Fibroblast of skin of abdomen (primary cell): ENCODE measurements at regions not wholly inside any gene's neighbourhood (a gene's known extent, or its start where the extent isn't known, plus 50 kb on each side); places are given as distances from the start of the nearest gene placed in this dataset.

Source experiments
- DNase-seq: peaks from one replicate; pipeline ENCODE4 v3.0.0-alpha.2; 2013

DNA sequence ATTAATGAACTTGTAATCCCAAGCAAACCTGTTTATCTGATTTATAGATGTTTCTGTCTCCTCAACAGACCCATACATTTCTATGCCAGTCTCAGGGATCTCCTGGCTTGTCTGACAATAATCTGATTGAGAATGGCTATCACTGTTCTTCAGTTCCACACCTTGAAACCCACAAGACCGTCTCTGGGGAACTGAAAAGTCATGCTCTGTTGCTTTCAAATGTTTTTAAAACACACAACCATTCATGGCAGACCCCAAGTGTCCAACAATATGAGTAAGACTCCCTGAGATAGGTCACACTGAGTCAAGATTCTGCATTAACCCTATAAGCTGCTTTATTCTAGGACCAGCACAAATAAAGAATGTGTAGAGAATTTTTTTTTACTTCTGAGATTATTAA lies 611.2 kb upstream of the PLXNA2 start:
- no peak for DNase-seq

DNA sequence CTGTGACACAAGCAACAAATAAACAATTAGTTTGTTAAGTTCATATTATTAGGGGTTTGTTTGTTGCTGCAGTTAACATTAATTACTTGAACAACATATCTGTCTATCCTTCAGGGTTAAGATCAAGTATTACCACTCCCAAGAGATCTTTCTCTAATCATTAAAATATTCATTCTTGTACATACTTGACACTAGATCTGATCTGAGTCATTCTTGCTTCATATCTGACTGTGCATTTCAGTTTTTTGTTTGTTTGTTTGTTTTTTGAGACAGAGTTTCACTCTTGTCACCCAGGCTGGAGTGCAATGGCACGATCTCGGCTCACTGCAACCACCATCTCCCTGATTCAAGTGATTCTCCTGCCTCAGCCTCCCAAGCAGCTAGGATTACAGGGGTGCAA lies 613.3 kb upstream of the PLXNA2 start:
- no peak for DNase-seq

DNA sequence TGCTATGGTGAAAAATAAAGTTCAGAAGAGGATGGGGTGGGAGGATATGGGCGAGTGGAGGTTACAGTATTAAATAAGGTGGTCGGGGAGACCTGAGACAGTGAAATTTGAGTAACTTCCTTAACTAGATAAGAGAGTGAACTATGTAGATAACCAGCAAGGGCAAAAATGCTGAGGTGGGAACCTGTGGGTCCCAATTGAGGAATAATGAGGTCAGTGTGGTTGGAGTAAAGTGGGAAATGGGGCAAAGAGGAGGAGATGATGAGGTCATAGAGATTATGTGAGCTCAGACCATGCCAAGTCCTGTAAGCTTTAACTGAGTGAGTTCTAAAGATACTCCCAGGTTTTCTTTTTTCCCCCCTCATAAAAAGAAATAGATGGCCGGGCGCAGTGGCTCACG lies 614.6 kb upstream of the PLXNA2 start:
- no peak for DNase-seq

DNA sequence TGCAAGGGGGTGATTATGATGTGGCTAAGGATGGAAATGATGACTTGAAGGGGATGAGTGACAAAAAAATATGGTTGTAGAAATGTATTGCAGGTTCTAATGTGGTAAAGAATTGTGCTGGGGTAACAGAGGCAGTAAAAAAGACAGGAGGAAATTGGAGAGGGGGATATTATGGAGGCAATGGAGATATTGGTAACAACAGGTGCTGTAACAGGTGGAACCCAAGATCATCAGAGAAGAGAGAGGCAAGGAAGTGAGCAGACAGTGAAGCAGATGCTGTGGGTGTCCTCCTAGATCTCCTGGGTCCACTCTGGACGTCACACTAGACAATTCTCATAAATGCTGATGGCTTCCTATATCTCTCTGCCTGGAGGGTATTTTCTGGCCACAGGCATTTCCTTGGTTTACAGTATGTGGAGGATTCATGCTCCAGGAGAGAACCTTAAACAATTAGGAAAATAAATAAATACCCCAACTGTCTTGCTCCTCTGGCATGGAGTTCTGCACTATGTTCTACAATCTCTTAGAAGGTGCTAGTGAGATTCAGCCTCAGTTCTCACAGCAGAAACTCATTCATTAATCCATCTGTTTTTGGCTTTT lies 620.3 kb upstream of the PLXNA2 start:
- DNase-seq: no peak

DNA sequence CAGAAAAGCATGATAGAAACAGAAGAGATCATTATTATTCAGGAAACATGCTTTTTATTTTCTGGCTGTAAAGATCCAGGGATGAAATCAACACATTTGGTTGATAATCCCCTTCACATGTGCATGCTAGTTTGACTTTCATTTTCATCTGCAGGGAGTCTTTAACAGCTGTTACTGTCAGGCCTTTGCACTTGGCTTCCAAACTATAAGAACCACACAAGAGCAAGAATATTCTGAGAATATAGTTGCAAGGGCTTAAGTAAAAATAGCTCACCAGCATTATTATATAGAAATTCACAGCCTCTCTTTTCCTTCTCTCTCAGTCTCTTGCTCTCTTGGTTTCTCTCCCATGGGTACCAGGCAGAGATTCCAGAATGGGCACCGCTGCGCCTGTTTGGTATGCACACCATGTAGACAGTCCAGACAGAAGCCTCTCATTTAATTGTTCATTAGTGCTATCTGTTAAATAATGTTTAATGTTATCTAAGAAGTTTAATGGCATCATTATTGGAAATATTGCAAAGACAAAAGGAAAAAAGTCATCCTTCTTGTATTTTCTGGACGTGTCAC lies 622.3 kb upstream of the PLXNA2 start:
- DNase-seq: no peak

DNA sequence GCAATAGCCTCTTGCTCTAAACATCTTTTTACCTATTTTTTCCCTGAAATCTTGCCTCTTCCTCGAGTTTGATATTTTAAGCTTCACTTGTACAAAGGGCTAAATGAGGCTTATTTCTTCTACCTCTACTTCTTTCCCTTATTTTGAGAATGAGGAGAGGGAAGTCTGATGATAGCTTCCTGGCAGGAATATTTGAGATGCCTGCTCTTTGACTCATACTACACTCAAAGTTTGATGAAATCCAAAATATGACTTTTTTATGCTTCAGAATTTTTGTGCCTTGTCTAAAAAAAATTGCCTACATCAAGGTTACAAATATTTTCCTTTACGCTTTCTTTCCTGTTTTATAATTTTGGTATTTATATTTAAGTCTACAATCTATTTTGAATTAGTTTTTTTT lies 624.4 kb upstream of the PLXNA2 start:
- peak; percentile 52 for DNase-seq

DNA sequence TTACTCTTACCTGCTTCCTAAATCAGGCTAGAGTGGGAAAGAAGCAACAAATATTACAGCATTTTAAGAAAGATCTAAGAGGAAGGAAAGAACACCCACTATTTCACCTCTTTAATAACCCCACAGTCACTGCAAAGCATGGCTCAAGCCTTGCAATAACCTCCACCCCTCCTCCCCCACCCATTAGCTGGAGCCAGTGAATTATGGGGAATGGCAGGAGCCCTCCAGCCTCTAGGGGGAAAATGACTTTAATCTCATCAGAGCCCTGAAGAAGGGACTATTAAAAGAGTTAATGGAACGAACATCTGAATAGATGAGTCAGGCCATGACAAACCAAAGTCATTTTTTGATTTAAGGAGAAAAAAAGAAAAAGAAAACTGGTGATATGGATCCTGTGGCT lies 630.7 kb upstream of the PLXNA2 start:
- DNase-seq: no peak

DNA sequence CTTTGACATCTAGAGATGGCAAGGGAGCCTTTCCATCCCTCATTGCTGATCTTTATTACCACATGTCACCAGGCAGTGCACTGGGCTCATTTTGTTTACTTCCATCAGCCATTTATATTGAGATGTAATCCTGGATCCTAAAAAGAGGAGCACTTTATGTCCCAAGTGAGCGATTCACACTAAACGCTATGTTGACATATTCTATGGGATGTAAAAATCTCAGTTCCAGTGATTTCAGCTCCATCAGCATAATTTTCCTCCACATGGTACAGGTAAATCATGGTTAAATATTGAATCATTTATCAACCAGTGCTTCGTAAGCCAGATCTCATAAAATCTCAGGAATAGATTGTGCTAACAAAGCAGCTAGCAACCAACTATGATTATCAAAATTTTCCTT lies 634.8 kb upstream of the PLXNA2 start:
- DNase-seq: no peak

DNA sequence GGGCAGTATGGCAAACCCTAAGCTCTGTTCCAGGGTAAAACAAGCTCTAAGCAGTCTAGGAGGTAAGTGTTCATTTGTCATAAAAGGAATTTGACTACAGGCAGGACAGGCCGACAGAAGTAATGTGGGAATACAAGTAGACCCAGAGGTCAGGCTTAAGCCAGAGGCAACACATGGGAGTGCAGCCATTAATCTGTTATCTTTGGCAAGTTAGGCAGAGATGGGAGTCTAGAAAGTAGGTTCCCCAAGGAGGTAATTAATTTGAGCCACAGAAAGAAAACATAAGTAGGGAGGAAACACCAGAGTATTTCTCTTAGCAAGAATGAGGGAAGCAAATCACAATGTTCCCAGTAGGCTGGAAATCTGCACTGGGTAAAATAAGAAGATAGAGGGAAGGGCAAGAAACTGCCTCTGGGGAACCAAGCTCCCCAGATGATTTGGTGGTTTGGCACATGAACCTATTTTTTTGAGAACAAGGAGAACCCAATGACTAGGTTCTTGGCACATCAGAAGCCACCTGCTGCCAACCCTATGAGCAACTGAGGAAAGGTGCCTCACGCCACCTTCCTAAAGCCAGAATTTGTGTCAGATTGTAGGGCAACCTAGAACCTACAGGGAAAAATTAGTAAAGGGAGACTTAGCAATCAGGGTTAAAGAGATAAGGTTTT lies 636.4 kb upstream of the PLXNA2 start:
- peak; percentile 8 for DNase-seq

DNA sequence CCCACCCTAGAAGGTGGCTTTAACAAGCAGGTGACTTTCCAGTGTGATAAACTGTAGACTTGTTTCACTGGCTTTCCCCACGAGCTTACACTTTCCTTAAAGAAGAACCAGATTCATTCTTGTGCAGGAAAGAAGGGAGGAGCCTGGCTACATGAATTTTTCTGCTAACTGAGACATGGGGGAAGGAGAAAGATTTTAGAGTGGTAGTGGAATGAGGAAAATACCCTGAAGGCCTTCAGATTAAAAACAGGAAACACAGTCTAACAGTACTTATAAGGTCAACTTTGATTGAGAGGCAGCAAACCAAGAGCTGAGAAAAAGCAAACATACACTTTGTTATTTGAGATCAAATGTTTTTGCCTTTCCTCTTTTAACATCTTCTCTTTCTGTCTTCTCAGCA lies 640.9 kb upstream of the PLXNA2 start:
- no peak for DNase-seq

DNA sequence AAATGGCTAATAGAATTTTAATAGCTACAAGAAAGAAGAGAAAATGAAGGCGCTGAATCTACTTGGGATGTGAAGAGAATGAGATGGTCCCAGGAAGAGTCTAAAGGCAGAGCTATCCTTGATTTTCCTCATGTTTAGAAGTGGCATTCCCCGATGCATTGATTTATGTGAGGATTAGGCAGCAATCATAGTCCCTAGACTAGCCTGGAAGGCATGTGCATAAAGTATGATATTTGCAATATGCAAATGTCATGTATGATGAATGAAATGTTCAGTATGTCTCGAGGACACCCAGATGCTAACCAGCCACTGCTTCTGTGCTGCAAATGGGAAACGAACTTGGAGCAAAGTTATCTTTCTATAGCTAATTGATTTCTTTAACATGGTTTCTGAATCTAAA lies 641.5 kb upstream of the PLXNA2 start:
- peak; percentile 2 for DNase-seq

DNA sequence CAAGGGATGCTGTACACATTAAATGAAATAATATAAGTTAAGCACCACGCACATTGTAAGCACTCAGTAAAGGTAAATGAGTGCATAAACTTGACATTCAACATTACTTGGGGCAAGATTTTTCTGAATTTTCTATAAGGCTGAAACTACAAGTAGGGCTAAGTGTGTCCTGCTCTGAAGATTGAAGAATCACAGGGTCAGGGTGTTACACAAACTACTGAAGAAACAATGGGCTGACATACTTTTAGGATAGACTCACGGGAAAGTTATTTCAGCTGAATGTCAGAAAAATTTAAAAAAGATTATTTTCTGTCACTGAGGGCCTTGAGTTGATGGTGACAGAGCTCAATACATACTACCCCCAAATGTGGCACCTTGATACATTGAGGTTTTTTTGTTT lies 644.2 kb upstream of the PLXNA2 start:
- DNase-seq: no peak

DNA sequence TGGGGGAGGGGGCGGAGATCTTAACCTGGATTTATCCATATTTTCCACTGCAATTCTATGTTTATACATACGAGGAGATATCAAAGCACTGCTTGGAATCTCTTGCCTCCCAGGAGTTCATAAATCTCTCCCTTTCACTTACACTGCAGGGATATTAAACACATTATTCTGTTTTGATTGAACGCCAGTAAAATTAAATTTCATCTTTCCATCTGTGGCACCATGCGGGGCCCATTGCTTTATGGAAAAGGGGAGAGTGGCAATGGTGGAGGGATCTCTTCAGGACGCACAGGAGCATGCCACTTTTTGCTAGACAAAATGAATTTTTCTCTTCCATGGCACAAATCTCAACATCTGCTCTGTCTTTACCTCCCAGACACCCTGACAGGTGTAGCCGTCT lies 648.0 kb upstream of the PLXNA2 start:
- DNase-seq: no peak

DNA sequence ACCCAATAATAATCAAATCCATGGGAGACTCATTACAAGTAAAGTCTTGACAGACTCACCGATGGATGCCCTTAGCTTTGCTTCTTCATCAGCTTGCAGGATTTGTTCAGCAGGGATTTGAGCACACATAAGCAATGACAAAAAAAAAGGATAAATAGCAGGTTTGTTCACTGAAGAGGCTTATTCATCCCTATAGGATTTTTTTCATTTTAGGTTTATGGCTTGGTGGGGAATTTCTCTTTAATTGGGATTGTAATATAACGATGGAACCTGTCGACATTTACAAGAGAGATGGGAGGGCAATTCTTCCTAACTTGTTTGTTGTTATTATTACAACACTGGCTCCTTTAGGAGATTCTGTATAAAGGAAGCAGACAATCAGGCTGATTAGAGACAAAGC lies 649.1 kb upstream of the PLXNA2 start:
- DNase-seq: no peak

DNA sequence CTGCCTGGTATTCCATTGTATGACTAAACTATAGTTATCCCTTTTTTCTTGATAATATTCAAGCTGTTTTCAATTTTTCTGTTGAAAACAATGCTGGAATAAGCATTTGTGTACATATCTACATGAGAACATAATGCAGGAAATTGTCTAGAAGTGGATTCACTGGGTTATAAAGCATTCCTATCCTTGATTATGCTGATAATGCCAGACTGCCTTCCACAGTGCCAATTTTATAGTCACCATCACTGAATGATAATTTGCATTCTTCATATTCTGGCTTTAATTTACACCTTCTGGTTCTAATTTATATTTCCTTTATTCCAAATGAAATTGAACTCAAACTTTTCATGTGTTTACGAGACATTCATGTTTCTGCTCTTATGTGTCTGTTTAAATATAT lies 651.0 kb upstream of the PLXNA2 start:
- DNase-seq: no peak

DNA sequence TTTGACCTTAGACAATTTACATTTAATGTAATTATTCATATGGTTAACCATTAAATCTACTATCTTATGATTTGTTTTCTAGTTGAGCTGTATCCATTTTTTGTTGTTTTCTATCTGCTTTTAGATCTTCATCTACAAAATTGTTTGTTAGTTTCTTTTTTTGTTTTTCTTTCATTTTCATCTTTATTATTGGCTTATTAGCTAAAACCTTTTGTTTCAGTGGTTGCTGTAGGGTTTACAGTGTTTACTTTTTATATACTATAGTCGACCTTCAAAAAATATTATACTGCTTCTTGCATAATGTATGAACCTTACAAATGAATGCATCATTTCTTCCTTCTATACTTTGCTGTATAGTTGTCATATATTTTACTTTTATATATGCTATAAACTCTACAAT lies 651.6 kb upstream of the PLXNA2 start:
- DNase-seq: no peak

DNA sequence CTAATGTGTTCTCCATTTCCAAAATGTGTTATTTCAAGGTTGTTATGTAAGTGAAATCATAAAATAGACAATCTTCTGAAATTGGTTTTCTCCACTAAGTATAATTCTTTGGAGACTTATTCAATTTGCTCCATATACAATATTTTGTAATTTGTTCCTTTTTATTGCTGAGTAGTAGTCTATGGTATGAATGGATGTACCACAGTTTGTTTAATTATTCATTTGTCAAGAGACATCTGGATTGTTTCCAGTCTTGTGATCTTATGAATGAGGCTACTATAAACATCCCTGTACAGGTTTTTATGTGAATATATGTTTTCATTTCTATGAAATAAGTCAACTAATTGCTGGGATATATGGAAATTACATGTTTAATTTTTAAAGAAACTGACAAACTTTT lies 652.6 kb upstream of the PLXNA2 start:
- no peak for DNase-seq

DNA sequence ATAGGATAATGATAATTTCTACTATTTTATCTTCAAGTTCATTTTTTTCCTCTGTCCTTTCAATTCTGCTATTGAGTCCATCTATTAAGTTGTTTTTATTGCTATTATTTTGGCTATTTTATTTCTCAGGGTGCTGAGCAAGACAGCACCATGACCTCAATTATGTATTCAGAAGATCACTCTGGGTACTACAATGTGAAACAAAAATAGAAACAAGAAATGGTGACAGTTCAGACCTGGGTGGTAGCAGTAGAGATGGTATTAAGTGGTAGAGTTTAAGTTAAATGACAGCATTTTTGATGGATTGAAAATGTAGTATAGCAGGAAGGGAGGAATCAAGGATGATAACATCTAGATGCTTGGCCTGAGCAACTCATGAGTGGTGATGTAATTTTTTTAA lies 655.3 kb upstream of the PLXNA2 start:
- no peak for DNase-seq

DNA sequence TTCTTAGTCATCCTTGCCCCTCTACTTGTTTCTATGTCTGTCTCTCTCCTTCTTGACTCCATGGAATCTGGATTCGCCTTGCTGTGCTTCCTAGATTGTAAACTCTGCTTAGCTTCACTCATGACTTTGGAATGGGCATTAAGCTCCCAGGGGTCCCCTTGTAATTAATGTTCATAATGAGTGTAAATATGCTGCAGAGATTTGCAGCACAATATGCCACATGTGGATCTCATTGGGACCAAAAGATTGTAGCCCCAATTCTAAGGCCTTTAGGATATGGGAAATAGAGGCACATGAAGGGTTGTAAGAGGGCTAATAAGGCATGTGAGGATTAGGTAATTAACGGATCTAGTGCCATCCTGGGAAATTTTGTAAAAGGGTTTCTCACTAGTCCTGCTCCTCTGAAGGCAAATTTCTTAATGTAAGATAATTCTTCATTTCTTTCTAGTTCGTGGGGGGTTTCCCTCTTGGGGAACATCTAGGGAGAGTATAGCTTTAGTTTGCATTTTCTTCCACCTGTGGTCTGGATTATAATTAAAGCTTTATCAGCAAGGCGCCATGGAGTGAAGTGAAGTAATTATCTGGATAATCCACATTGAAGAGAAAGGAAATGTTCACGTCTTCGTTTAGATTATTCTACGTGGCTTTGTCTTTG lies 659.2 kb upstream of the PLXNA2 start:
- DNase-seq: no peak

DNA sequence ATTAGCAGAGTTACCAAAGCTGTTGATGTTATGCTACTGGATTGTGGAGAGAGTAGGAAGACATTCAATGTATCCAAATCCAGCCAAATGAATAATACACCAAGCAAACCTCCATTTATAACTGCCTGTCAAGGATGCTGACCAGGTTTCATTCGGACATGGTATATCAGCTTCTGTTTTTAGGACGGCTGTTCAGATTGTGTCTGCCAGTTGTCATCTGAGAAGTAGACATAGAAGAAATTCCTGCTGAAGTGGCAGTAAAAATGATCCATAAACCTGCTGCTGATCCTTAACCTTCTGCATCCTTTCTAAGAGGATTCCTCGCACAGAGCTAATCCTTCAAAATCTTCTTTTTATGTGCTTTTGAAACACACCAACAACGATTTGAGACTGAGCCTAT lies 663.6 kb upstream of the PLXNA2 start:
- DNase-seq: no peak

DNA sequence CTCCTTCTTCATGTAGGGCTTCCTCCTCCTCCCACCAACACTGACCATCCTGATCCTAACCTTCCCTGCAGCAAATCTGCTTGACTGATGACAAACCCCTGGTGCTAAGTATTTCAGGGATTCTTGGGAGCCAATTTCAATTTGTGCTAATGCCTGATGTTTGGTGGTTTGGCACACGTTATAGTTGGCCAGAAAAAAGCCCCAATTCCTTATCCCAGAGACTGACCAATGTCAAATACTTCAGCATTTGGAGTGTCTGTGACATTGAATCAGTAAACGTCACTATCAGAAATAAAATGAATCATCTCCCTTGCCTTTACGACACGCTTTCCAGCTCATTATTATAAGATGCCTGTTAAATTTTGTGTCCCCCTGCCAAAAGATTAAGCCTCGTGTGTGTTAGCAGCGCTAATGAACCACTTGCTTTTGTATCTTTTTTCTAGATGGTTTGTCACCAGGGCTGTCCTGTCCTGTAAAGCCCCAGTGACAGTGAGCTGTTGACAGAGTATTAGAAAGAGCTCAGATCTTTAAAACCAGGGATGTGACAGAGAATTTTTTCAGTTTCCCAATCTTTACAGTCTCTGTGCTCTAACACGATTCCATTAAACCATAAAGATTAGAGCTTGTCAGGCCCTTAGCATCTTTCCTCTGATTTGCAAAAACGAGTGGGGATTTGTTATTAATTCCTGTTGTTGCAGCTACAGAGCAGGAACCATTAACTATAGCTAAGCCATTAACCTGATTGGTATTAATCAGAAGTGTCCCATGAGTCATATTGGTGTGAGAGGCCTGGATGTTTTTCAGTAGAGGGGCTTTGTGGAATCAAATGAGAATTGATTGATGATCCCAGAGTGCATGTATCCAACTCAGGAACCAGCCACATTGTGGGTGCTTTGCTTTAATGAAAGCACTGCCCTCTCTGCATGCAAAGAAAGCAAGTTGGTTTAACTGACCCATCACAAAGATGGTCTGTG lies 665.1 kb upstream of the PLXNA2 start:
- DNase-seq: no peak

DNA sequence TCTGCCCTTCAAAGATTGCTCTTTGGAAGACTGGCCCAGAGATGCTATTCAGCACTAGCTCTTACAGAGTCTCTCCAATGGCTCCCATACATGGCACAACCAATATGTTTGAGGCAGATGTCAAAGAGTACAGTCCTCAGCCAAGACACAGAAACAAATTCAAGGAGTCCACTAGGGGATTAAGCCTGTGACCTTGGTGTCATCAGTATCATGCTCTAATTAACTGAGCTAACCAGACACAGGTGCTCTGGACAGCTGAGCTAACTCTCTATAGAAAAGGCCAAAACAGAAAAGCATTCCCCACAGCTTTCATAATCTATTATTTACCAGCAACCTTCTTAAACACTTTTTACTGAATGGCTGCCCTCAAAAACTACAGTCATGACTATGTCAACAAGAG lies 666.0 kb upstream of the PLXNA2 start:
- no peak for DNase-seq

DNA sequence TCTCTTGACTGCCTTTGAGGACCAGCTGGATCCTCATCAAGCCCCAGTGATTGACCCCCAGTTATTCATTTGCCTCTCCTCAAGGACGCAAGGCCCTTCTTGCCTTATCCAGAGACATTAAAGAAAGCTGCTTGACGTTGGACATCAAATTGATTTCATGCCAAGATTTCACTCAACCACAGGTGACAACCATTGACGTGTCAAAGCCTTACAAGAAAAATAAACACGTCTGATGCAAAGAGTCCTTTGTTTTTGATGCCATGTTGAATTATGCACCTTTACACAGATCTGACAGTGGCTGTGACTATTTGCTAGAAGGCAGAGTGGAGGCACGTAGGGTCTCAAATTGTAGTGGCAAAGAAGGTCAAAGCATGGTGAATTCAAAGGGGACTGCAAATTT lies 666.2 kb upstream of the CAMK1G start:
- no peak for DNase-seq
